T-helper 2 cell treated with Interferon-gamma antibody and Interleukin-4, amounts not matched to agents 100 ng/mL and 5 ng/mL, for 36 hours (primary cell): ENCODE measurements at regions not wholly inside any gene's neighbourhood (a gene's known extent, or its start where the extent isn't known, plus 50 kb on each side); places are given as distances from the start of the nearest gene placed in this dataset.
"Not testable (repeated sequence)": the region's sequence is repeated elsewhere in the genome, so short reads cannot be mapped to it uniquely, and the experiment has no call there.

Source experiments
- intact Hi-C: fragments of 100-400 bp; cut with micrococcal nuclease; formaldehyde crosslinking; loops from one replicate; pipeline ENCODE4 v1.15.1; 2023

DNA sequence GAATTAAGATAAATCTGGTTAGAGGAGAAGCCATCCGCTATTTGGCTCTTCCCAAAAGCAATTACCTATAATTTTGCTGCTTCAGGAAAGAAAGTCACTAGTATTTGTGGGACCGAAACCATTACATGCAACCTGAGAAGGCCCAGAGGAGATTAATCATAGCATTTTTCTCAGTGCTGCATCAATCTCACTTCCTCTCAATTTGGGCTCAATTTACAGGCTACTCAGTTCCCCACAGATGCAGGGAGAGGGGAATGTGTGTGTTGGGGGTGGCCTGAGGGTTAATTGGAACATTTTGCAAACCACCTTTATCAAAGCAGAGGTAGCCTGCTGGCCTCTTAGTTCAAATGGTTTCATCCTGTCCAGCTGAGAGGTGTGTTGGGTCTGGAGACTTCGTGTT, 394.7 kb upstream of the ASIC2 start:
- intact Hi-C loops = no loop called here

DNA sequence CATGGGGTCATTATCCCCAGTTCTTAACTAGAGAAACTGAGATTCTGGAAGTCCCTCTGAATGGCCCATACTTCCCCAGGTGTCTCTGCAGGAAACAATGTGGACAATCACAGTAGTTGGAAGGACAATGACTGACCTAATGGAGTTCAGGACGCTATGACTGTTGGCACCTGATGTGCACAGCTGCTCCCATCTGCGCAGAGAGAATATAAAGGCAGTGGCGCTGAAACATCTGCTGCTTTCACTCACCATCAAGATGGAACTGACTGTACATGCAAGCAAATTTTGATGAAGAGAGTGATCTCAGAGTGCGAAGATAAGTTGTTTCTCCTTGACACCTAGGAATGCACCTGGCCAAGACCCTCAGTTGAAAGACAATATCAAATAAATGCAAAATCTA, 395.7 kb upstream of the ASIC2 start:
- intact Hi-C loops = no loop called here

DNA sequence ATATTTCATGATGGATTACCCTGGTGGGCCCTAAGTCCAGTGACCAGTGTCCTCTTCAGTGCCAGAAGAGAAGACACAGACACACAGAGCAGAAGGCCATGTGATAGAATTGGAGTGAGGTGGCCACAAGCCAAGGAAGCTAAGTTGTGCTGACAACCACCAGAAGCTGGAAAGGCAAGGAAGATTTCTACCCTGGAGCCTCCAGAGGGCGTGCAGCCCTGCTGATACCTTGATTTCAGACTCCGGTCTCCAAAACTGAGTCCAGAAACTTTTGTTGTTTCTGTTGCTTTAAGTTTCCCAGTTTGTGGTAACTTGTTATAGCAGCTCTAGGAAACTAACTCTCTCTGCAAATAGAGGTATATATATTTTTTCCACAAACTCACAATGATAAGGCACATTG, 396.6 kb upstream of the ASIC2 start:
- intact Hi-C loops = no loop called here

DNA sequence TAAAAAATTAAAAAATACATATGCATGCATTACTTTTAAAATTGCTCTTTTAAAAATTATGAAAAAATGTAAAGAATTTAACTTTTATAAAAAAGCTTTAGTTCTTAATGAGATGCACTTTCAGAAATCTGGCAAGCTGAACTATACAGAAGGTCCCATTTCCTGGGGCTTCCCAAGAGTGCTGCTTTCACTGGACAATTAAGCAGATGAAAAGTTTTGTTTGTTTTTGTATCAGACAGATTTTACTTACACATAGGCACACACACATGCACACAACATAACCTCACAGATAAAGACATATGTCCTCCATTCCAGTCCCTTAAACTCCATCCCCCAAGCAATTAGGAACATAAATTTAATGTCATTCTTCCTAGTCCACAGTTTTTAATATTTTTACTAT, 402.3 kb upstream of the ASIC2 start:
- intact Hi-C loops = no loop called here

DNA sequence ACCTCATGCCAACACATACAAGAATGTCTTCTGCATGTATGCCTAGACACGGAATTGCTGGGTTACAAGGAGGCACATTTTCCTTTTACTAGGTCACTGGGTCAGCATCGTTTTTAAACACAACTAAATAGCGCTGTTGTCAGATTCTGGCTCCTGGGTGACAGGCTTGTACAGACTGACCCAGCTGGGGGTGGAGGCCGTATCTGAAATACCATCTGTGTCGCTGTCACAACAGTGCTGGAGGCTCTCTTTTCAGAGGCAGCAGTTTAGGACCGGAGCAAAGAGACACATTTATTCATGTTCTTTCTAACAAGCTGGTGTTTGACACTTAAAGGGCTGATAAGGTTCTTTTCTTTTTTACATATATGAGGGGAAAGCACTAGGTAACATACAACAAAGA, 403.0 kb upstream of the ASIC2 start:
- intact Hi-C loops = no loop called here

DNA sequence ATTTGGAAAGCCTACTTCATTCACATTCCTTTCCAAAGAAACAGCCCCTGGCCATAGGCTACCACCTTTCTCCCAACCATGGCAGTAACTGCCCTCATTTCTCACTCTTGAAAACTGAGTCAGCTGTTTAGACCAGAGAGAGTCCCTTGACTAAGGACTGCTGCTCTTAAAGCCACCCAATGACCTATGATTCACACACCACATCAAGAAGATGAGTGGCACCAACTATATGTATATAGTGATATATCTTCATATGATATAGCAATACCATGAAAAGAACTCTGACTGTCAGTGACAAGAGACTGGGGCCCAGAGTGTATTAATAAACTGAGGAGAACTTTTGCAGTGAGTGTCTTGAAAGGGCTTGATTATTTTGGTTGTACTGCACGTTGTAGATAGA, 404.5 kb upstream of the ASIC2 start:
- intact Hi-C loops = no loop called here

DNA sequence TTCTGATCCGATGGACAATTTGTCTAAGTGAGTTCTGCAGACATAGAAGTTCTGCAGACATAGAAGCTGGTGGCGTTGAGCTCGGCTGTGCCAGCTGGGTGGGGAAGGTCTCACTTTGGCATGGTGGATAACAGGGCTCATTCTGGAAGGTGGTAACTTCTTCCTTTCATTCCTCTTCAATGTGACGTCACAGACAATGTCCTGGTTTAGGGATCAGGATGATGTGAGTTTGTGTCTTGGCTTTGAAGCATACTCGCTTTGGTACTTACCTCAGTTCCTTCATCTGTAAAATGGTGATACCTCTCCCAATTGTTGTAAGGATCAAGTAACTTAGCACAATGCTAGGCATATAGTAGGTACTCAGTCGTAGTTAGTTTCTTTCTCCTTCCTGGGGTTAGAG, 408.8 kb upstream of the ASIC2 start:
- intact Hi-C loops = no loop called here

DNA sequence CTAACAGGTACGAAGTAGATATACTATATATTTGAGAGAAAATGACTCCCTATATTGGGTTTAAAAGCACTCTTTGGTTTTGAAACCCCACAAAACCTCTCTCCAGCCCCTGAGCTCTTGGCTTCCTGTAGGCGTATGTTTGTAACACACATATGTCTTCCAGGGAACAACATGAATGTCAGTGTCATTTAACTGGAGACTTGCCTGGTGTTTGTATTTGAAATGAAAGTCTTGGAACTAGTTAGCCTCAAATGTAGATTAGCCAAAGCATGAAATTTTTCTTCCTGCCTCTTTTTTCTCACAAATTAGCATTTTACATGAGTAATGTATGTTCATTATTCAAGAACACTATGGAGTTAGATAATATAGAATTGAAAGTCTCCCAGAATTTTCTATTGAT, 411.8 kb upstream of the ASIC2 start:
- intact Hi-C loops = no loop called here

DNA sequence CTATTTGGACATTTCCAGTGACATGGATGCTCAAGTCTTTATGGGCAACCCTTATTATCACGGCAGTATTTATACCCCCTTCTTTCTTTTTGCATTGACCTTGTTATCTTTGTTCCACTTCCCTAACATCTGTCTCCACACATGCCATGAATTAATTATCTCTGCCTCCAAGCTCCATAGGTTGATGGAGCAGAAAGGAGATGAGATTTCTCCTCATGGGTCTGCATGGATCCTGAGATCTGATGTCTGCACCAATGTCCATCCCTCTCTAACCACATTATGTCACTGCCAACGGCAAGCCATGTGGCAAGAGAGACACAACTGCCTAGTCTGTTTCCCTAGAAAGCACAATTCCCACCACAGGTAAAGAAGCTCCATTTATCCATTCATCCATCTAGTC, 416.8 kb upstream of the ASIC2 start:
- intact Hi-C loops = no loop called here

DNA sequence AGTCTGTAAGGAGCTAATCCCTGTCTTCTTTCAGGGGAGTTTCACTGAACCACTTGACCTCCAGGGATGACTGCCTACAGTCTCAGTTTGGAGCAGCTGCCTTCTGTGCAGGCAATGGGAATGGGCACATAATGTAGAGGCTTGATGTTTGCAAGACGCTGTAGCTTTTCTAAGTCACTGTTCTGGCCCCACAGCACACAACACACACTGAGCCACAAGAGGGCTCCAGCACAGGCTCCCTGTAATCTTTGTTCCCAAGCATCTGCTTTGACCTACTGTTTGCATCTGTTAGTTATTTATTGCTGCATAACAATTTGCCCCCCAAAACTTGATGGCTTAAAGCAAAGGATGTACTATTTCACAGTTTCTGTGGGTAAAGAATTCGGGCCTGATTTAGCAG, 419.0 kb upstream of the ASIC2 start:
- intact Hi-C loops = no loop called here

DNA sequence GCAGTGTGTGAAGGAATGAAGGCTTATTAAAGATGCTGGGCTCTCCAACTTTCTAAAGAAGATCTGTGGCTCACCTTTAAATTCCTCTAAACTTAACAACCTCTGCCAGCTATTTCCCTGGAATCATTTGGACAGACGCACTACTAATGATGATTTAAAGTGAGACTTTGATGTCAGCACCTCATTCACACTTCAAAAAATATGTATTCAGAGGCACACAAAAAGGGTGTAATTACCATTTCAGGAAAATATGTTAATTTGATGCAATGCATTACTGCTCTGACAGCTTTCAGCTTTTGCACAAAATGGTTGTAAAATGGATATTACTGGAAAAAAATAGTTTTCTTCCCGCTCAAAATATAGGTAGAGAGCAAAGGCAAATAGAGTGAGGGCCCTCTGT, 423.9 kb upstream of the ASIC2 start:
- intact Hi-C loops = no loop called here

DNA sequence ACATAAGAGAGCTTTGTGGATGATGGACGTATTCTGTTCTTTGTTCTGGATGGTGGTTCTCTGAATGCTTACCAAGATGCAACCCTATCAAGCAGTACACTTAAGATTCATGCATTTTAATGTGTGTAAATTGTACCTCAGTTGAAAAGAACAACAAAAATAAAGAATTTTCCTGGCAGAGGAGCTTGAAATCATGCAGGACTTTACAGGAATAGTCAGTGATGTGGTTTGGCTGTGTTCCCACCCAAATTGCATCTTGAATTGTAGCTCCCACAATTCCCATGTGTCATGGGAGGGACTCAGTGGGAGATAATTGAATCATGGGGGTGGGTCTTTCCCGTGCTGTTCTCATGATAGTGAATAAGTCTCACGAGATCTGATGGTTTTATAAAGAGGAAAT, 430.6 kb upstream of the ASIC2 start:
- intact Hi-C loops = not testable (repeated sequence)

DNA sequence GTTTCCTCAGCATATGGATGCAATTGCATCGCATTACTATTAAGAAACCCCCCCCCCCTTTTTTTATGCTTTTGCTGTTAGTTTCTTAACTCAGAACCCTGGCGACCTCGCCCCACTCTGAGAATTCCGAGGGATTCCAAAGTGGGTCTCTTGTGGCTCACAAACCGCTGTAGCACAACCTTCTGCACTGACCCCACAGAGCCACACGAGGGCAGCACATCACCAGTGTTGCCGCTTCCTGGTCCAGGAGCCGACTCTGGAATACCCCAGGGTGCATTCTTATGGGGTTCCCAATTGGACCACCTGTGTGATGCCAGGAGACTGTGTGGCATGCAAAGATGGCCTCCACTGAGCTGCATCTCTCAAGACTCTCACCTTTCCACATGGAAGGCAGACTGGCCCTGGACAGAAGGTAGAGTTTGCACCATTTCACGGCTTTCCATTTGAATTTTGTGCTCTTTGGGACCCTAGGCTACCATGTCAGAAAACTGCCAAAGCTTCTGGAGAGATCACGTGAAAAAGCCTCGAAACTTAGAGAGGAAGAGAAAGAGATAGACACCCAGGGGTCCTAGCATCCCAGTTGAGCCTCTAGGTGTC, 432.7 kb upstream of the ASIC2 start:
- intact Hi-C loops = no loop called here

DNA sequence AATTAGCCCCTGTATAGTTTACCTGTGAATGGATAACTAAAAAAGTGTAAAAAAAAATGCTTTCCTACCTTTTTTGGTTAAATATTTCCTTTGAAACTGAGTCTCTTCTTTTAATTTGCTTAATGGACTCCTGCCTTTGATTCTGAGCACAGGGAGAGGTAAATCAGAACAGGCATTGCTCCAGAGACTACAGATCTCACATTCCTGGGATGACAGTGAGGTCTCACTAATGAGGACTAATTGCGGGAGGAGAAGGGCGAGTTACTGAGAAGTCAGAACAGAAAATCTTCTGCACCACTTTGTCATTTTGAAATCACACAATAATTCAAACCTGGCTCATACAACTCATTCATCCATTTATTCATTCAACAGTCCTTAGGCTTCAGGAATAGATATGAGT, 437.0 kb upstream of the ASIC2 start:
- intact Hi-C loops = no loop called here

DNA sequence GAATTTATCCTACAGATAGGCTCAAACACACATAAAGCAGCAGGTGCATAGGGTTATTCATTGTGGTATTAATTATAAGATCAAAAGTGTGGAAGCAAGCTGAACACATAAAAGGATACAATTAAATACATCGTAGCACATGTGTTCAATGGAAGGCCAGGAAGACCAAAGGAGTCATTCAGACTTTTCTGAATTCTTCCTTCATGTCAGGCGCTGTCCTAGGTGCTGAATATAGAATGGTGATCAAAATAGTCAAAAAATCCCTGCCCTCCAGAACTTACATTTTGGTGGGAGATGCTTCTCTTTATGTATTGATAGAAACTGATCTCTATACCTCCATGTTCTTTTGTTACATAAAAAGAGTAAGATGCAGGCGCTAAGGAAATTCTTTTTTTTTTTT, 439.0 kb upstream of the ASIC2 start:
- intact Hi-C loops = no loop called here

DNA sequence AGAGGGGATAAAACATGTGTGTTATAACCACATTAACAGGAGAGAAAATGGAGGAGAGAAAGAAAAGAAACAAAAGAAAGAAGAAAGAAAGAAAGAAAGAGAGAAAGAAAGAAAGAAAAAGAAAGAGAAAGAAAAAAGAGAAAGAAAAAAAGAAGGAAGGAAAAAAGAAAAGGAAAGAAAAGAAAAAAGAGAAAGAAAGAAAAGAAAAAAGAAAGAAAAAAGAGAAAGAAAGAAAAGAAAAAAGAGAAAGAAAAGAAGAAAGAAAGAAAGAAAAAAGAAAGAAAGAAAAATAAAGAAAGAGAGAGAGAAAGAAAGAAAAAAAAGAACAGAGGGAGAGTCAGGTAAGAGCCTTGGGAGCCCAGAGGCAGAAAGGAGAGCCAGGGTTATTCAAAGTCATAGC, 446.6 kb upstream of the ASIC2 start:
- intact Hi-C loops = no loop called here

DNA sequence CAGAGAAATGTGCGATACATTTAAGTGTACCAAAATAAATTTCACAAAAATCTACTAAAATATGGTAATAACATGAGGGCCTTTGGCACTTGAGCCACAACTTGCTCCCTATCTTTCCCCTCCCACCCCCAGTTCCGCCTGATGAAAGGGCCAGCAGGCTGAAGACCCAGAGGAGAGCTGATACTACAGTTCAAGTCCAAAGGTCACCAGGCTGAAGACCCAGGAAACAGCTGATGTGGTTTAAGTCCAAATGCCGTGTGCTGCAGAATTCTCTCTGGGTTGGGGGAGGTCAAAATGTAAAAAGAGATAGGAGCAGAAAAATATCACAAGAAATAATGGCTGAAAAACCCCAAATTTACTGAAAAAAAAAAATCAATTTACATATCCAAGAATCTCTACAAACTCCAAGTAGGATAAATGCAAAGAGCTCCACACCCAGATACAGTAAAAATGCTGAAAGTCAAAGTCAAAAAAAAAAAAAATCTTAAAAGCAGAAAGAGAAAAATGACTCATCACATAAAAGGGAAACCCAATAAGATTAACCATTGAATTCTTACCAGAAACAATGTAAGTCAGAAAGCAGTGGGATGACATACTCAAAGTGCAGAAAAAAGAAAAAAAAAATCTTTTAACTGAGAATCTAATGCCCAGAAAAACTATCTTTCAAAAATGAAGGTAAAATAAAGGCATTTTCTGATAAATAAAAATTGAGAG, 452.1 kb upstream of the ASIC2 start:
- intact Hi-C loops = no loop called here

DNA sequence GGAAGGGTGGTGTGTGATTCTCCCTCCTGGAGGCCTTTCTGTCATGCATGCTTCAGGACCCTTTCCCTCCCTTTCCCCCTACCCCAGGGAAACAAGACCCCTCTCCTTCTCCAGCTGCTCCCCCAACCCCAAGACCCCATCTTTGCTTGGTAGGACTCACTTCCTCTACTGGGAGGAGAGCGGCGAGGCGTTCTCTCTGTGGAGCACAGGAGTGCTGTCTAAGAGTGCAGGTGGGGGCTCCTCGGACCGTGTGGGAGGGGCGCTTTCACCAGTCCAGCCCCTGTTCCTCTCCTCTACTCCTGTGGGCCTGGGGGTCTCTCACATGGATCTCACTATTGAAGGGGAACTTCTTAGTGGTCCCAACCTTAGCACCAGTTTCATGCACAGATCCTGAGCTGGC, 456.1 kb upstream of the ASIC2 start:
- intact Hi-C loops = no loop called here

DNA sequence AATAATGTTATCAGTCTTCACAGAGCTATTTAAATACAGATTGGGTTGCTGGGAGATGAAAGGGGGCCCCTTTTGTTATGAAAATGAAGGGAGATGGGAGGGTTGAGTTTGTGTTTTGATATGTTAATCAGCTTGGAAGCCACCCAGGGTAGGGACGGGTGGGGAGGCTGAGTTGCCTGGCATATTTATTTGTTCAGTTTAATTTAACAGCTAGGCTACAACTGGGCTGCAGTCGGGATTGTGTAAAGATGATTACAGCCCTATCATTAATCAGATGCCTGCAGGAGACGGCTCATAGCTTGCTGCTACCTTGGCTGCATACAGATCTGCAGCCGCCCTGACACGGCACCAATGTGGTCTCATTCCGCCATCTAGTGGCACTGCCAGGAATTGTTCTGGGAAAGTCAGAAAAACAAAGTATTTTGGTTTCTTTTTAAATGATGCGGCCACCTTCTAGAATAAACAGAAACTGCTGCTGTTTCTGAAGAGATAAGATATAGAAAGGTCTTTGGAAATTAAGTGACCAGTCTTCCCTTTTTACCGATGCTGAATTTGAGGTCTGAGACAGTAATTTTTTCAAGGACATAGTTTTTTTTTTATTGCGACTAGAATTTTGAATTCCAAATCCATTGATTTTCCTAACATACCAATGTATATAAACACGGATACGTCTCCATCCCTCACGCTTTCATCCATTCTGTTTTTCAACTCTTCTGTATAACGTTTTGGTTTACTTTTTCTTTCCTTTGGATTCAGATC, 458.0 kb upstream of the ASIC2 start:
- intact Hi-C loops = loop anchor here (10.0 kb wide), 1 partner anchor 716 kb away; no protein-coding TSS in a partner anchor

DNA sequence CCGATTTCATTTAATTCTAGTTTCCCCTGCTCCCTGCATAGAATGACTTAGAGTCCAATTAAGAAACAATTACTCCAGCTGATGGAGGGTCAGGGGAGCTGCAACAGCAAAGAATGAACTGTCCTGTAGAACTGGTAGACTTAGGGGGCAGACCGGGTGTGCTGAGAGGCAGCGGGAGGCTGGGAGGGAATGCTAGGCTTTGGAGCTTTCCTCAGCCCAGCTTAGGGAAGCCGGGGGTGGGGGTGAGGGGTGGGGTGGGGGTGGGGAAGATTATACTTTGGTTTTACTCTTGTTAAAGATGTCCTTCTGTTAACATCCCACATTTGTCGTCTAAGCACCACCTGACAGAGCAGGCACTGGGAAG, 458.6 kb upstream of the ASIC2 start:
- intact Hi-C loops = loop anchor here (10.0 kb wide), 1 partner anchor 717 kb away; no protein-coding TSS in a partner anchor

DNA sequence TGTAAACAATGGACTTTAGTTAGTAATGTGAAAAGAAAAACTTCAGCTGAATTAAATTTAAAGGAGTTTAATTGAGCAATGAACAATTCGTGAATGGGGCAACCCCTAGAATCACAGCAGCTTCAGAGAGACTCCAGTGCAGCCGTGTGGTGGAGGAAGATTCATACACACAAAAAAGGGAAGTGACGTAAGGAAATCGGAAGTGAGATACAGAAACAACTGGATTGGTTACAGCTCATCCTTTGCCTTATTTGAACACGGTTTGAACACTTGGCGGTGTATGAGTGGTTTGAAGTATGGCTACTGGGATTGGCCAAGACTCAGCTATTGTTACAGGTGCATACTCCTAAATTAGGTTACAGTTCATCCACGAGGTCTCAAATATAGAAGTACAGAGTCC, 460.4 kb upstream of the ASIC2 start:
- intact Hi-C loops = loop anchor here (10.0 kb wide), 1 partner anchor 719 kb away; no protein-coding TSS in a partner anchor

DNA sequence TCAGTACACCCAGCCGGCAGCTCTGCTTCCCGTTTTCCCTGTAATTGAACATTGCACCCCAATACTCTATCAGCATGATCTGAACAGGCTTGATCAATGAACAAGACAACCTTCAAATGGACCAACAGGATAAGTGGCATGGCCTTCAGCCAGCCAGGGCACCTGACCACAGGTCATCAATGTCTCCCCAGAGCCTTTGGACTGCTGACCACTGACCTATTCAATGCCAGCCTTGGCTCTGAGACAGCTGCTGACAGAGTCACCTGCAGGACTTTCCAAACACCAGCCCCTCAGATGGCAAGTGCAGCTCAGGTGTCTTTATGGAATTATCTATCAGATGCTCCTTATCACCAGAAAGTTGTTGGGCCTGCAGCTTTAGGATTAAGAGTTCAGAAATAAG, 462.9 kb upstream of the ASIC2 start:
- intact Hi-C loops = loop anchor here (10.0 kb wide), 1 partner anchor 721 kb away; no protein-coding TSS in a partner anchor

DNA sequence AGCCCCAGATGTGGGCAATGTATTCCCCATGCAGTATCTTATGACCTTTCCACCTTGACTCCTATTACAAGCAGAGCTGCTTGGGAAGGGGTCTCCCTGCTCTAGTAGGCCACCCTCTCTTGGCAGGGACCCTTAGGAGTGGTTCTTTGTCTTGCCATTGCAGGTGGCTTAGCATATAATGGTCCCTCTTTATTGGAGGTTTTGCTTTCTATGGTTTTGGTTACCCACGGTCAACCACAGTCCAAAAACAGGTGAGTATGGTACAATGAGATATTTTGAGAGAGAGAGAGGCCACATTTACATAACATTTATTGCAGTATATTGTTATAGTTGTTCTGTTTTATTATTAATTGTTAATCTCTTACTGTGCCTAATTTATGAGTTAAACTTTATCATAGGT, 472.8 kb upstream of the ASIC2 start:
- intact Hi-C loops = no loop called here
